ENCODE measurements at regions not wholly inside any gene's neighbourhood (a gene's known extent, or its start where the extent isn't known, plus 50 kb on each side); places are given as distances from the start of the nearest gene placed in this dataset.

- Histone ChIP-seq H3K36me3 (no peaks in the 10 kb centered on the region), H3K4me1 (no peaks in the 10 kb centered on the region), H3K27ac (no peak overlapping the region), H3K9me3 (no peaks in the 10 kb centered on the region), H3K27me3 (no peaks in the 10 kb centered on the region), H3K4me3 (no peak overlapping the region)
- WGBS, 2 donors = 82 to 88% methylated on average over 1 of the region's 1 CpG
- intact Hi-C loops (cut with DNase I) = no loop called here
- ATAC-seq (no peak), DNase-seq (no peak), FAIRE-seq (no peak)
- no peak for TF ChIP-seq CTCF (IDR thresholded peaks at IDR 0.05)
These were observed 527.3 kb downstream of the DACH1 start for GRCh38 chr13:71339736-71340135.

GRCh38 chr13:71339005-71339404 lies 528.0 kb downstream of the DACH1 start:
- TF ChIP-seq CTCF (IDR thresholded peaks at IDR 0.05) = no peak
- FAIRE-seq = no peak

DNA sequence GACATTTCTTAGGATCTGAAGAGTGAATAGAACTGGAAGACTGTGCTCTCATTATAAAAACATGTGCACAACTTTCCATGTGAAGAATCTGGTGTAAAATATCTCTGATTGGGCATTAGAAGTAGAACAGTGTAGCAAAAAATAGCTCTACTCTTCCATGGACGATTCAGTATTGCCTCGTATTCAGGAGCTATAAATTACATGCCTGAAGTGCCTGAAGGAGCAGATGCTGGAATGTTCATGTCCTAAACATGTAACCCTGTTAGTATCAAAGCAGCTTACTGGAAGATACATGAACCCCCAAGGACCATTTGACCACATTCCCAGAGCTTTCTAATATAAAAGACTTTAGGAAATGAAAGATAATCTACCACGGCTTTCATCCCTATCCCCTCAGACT lies 528.9 kb downstream of the DACH1 start:
- WGBS, 2 donors = 62 to 77% methylated on average over 3 of the region's 3 CpGs
- no peaks in the 10 kb centered on the region for H3K36me3 ChIP-seq
- H3K27ac ChIP-seq = no peak overlapping the region
- no peaks in the 10 kb centered on the region for H3K4me1 ChIP-seq
- H3K9me3 ChIP-seq = no peaks in the 10 kb centered on the region
- TF ChIP-seq CTCF (IDR thresholded peaks at IDR 0.05) = no peak
- H3K4me3 ChIP-seq = no peak overlapping the region
- DNase-seq (no peak), ATAC-seq (no peak), FAIRE-seq (no peak)
- intact Hi-C loops (cut with DNase I) = no loop called here
- no peaks in the 10 kb centered on the region for H3K27me3 ChIP-seq

More at GRCh38 chr13:71339005-71339404, 528.0 kb downstream of the DACH1 start:
- WGBS, 2 donors = 63 to 79% methylated on average over 1 of the region's 1 CpG
- ATAC-seq (no peak), DNase-seq (no peak)
- H3K27me3 ChIP-seq = no peaks in the 10 kb centered on the region
- no peak overlapping the region for H3K4me3 ChIP-seq
- intact Hi-C loops (cut with DNase I) = no loop called here
- H3K4me1 ChIP-seq = no peaks in the 10 kb centered on the region
- H3K9me3 ChIP-seq = no peaks in the 10 kb centered on the region
- H3K27ac ChIP-seq = no peak overlapping the region
- H3K36me3 ChIP-seq = no peaks in the 10 kb centered on the region

DNA sequence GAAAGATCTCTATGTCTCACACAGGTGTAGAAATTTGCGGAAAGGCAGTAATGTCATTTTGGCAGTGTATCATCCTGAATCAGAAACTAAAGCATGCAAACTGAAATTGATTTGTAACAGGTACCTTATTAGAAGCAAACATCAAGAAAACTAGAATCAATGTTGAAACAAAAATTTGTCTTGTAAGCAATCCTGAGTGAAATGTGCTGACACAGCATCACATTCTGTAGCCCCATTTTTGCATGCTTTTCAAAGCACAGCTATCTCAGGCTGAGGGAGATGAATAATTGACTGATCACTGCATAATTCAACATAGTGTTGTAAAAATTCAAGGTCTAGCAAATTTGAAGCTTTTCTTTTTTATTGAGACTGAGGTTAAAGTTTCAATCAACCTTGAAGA lies 539.7 kb downstream of the DACH1 start:
- Histone ChIP-seq H3K36me3 (no peaks in the 10 kb centered on the region), H3K27ac (no peak overlapping the region), H3K27me3 (no peaks in the 10 kb centered on the region), H3K4me3 (no peak overlapping the region), H3K9me3 (no peaks in the 10 kb centered on the region), H3K4me1 (no peaks in the 10 kb centered on the region)
- ATAC-seq = no peak
- intact Hi-C loops (cut with DNase I) = no loop called here
- WGBS, 2 donors = 93 to 95% methylated on average over 1 of the region's 1 CpG
- no peak for TF ChIP-seq CTCF (IDR thresholded peaks at IDR 0.05)
- no peak for FAIRE-seq
- no peak for DNase-seq

GRCh38 chr13:71325556-71325955 lies 541.4 kb downstream of the DACH1 start:
- Histone ChIP-seq H3K27ac (no peak overlapping the region), H3K27me3 (no peaks in the 10 kb centered on the region), H3K4me1 (no peaks in the 10 kb centered on the region), H3K9me3 (no peaks in the 10 kb centered on the region), H3K36me3 (no peaks in the 10 kb centered on the region), H3K4me3 (no peak overlapping the region)
- DNase-seq (no peak), ATAC-seq (no peak), FAIRE-seq (no peak)
- WGBS, 2 donors = 58 to 71% methylated on average over 3 of the region's 3 CpGs
- intact Hi-C loops (cut with DNase I) = no loop called here
- no peak for TF ChIP-seq CTCF (IDR thresholded peaks at IDR 0.05)
